ENCODE measurements at regions not wholly inside any gene's neighbourhood (a gene's known extent, or its start where the extent isn't known, plus 50 kb on each side); places are given as distances from the start of the nearest gene placed in this dataset.

DNA sequence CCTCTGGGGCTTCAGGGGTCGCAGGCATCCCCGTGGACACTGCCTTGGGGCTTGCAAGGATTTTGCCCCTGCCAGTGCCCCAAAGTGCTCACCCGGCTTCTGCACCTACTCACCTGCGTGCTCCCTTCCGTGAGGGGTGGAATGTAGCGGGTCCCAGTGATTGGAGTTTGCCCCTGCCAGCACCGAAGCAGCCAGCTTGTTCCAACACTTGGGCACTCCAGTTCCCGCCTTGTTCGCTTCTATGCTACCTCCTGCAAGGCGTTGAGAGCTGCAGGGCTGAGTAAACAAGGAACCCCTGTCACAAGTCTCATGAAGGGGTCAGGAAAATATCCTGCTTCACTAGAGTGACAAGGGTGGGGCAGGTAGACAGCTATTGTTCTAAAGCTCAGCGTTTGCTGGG, 631.5 kb downstream of the EPHA4 start:
- H3K27me3 ChIP-seq (replicated peaks; ENCODE audit: insufficient read depth): no peaks in the 10 kb centered on the region
- no peak overlapping the region for H3K27ac ChIP-seq
- WGBS: 85% methylated on average over 11 of the region's 11 CpGs
- no peaks in the 10 kb centered on the region for H3K4me1 ChIP-seq (replicated peaks)
- intact Hi-C loops (cut with DNase I): no loop called here
- no peak overlapping the region for H3K4me3 ChIP-seq
- TF ChIP-seq CTCF (IDR thresholded peaks at IDR 0.05) (no peak), POLR2A (IDR thresholded peaks at IDR 0.05) (no peak), POLR2AphosphoS5 (IDR thresholded peaks at IDR 0.05) (no peak)
- H3K9me3 ChIP-seq: no peaks in the 10 kb centered on the region
- H3K36me3 ChIP-seq: no peaks in the 10 kb centered on the region
- no peak for DNase-seq (ENCODE audit: low spot score)

DNA sequence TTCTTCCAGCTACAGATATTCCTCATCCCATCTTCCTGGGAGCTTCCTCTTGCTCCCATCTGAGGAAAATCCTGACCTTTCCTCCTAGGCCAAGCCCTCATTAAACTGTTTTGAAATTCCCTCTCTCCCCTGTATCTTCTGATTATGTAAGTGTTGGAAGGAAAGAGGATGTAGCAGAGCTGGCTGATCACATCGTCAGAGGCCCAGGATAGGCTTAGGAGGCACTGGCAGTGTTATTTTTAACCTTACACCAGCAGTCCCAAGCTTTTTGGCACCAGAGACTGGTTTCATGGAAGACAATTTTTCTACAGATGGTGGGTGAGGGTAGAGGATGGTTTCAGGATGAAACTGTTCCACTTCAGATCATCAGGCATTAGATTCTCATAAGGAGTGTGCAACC, 630.4 kb downstream of the EPHA4 start:
- H3K27ac ChIP-seq: no peak overlapping the region
- no peak overlapping the region for H3K4me3 ChIP-seq
- 79% methylated on average over 1 of the region's 1 CpG for WGBS
- H3K4me1 ChIP-seq (replicated peaks): no peaks in the 10 kb centered on the region
- DNase-seq (ENCODE audit: low spot score): no peak
- intact Hi-C loops (cut with DNase I): no loop called here
- H3K27me3 ChIP-seq (replicated peaks; ENCODE audit: insufficient read depth): no peaks in the 10 kb centered on the region
- TF ChIP-seq POLR2A (IDR thresholded peaks at IDR 0.05): no peak
- TF ChIP-seq CTCF (IDR thresholded peaks at IDR 0.05): no peak
- TF ChIP-seq POLR2AphosphoS5 (IDR thresholded peaks at IDR 0.05): no peak
- no peaks in the 10 kb centered on the region for H3K9me3 ChIP-seq
- H3K36me3 ChIP-seq: no peaks in the 10 kb centered on the region

DNA sequence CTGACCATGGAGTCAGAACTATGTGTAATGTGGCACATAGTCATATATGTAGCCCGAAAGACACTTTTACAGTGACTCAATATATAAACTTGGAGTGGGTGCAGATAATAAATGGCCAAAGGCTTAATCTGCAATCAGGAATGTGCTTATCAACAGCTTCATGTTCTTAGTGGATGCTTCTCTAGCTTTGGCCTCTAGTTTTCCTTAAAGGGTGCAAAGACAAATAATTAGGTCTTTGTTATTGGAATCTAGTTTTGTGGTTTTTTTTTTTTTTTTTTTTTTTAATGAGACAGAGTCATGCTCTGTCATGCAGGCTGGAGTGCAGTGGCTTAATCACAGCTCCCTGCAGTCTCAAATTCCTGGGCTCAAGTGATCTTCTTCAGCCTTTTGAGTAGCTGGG, 625.6 kb downstream of the EPHA4 start:
- no peak overlapping the region for H3K27ac ChIP-seq
- H3K27me3 ChIP-seq (replicated peaks; ENCODE audit: insufficient read depth): no peaks in the 10 kb centered on the region
- H3K4me3 ChIP-seq: no peak overlapping the region
- WGBS: 81% methylated on average over 1 of the region's 1 CpG
- no peak for TF ChIP-seq CTCF (IDR thresholded peaks at IDR 0.05)
- TF ChIP-seq POLR2AphosphoS5 (IDR thresholded peaks at IDR 0.05): no peak
- TF ChIP-seq POLR2A (IDR thresholded peaks at IDR 0.05): no peak
- no peaks in the 10 kb centered on the region for H3K9me3 ChIP-seq
- intact Hi-C loops (cut with DNase I): no loop called here
- DNase-seq (ENCODE audit: low spot score): no peak
- H3K4me1 ChIP-seq (replicated peaks): no peaks in the 10 kb centered on the region
- no peaks in the 10 kb centered on the region for H3K36me3 ChIP-seq

DNA sequence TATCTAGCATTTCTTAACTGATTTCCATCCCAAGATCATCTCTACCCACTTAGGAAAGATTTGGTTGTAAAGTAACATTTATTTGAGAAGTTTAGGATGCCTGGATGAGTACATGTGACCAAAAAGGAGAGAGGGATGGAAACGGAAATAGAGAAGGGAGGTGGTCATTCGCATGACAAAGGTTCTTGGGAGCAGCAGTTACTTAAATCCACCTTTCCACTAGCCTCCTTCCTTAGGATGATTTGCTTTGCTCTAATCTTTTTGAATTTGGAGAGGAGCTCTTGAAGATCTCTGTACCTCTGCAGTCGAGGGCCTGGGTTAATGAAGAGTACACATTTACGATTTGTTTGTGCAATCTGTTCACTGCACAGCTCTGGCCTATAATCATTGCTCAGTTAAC, 623.5 kb downstream of the EPHA4 start:
- no peak overlapping the region for H3K4me3 ChIP-seq
- H3K27ac ChIP-seq: no peak overlapping the region
- H3K4me1 ChIP-seq (replicated peaks): no peaks in the 10 kb centered on the region
- WGBS: 88% methylated on average over 4 of the region's 4 CpGs
- no peaks in the 10 kb centered on the region for H3K9me3 ChIP-seq
- TF ChIP-seq CTCF (IDR thresholded peaks at IDR 0.05) (no peak), POLR2AphosphoS5 (IDR thresholded peaks at IDR 0.05) (no peak), POLR2A (IDR thresholded peaks at IDR 0.05) (no peak)
- no peaks in the 10 kb centered on the region for H3K27me3 ChIP-seq (replicated peaks; ENCODE audit: insufficient read depth)
- no peak for DNase-seq (ENCODE audit: low spot score)
- no peaks in the 10 kb centered on the region for H3K36me3 ChIP-seq
- intact Hi-C loops (cut with DNase I): no loop called here

DNA sequence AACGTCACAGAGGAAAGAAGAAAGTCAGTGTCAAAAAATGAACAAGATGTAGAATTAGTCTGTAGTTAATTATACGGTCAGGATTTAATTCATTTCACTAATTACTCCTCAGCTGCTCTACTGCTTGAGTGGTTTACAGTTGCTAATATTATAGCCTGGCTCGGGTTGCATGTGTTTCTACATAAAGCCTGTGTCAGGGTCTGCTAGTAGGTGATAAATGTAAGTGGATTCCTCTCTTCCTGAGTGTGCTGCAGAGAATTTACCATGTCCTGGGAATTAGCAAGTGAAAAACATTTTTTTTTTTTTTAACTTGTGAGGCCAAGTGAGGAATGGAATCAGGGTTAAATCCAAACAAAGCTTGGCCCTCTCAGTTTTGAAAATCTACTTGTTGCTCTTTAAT, 622.6 kb downstream of the EPHA4 start:
- DNase-seq (ENCODE audit: low spot score): no peak
- intact Hi-C loops (cut with DNase I): no loop called here
- Histone ChIP-seq H3K36me3 (no peaks in the 10 kb centered on the region), H3K4me1 (replicated peaks) (no peaks in the 10 kb centered on the region), H3K27me3 (replicated peaks; ENCODE audit: insufficient read depth) (no peaks in the 10 kb centered on the region), H3K9me3 (no peaks in the 10 kb centered on the region), H3K27ac (no peak overlapping the region), H3K4me3 (no peak overlapping the region)
- TF ChIP-seq POLR2A (IDR thresholded peaks at IDR 0.05) (no peak), POLR2AphosphoS5 (IDR thresholded peaks at IDR 0.05) (no peak), CTCF (IDR thresholded peaks at IDR 0.05) (no peak)
- 59% methylated on average over 3 of the region's 3 CpGs for whole genome bisulfite sequencing
